ENCODE measurements at regions not wholly inside any gene's neighbourhood (a gene's known extent, or its start where the extent isn't known, plus 50 kb on each side); places are given as distances from the start of the nearest gene placed in this dataset.

- DNase-seq (ENCODE audit: low spot score), result no peak
Measured at GRCh38 chr9:134245179-134245578, 80.8 kb upstream of the RNU6ATAC start.

GRCh38 chr9:134247918-134248631 is 78.2 kb upstream of the RXRA start:
- no peak for DNase-seq (ENCODE audit: low spot score)

- no peak for DNase-seq (ENCODE audit: low spot score)
Measured at GRCh38 chr9:134251296-134252069, 74.8 kb upstream of the RXRA start.

- no peak for DNase-seq (ENCODE audit: low spot score)
Measured at GRCh38 chr9:134252084-134252830, 74.0 kb upstream of the RXRA start.

GRCh38 chr9:134253606-134254205 is 72.5 kb upstream of the RXRA start:
- DNase-seq (ENCODE audit: low spot score), result no peak

GRCh38 chr9:134258332-134258731 is 67.9 kb upstream of the RXRA start:
- no peak for DNase-seq (ENCODE audit: low spot score)

GRCh38 chr9:134258828-134259546 is 67.3 kb upstream of the RXRA start:
- no peak for DNase-seq (ENCODE audit: low spot score)

GRCh38 chr9:134259708-134260107 is 66.5 kb upstream of the RXRA start:
- DNase-seq (ENCODE audit: low spot score), result no peak

- no peak for DNase-seq (ENCODE audit: low spot score)
Measured at GRCh38 chr9:134260801-134261200, 65.5 kb upstream of the RXRA start.

- DNase-seq (ENCODE audit: low spot score), result no peak
Measured at GRCh38 chr9:134262035-134262434, 64.2 kb upstream of the RXRA start.

GRCh38 chr9:134263596-134263995 is 62.7 kb upstream of the RXRA start:
- no peak for DNase-seq (ENCODE audit: low spot score)

GRCh38 chr9:134264169-134264568 is 62.1 kb upstream of the RXRA start:
- DNase-seq (ENCODE audit: low spot score), result no peak

- no peak for DNase-seq (ENCODE audit: low spot score)
Measured at GRCh38 chr9:134265078-134265477, 61.2 kb upstream of the RXRA start.

- no peak for DNase-seq (ENCODE audit: low spot score)
Measured at GRCh38 chr9:134266418-134266817, 59.8 kb upstream of the RXRA start.

- DNase-seq (ENCODE audit: low spot score), result no peak
Measured at GRCh38 chr9:134267305-134267880, 58.9 kb upstream of the RXRA start.

GRCh38 chr9:134267881-134268724 is 58.2 kb upstream of the RXRA start:
- no peak for DNase-seq (ENCODE audit: low spot score)

GRCh38 chr9:134268747-134269146 is 57.5 kb upstream of the RXRA start:
- DNase-seq (ENCODE audit: low spot score), result no peak

GRCh38 chr9:134271338-134272301 is 54.6 kb upstream of the RXRA start:
- no peak for DNase-seq (ENCODE audit: low spot score)
